H1 (cell line): ENCODE measurements at regions not wholly inside any gene's neighbourhood (a gene's known extent, or its start where the extent isn't known, plus 50 kb on each side); places are given as distances from the start of the nearest gene placed in this dataset.

ENCODE experiments used
- CTCF ChIA-PET: fragments of 300-600 bp; sonication (Branson Sonifier 250); formaldehyde crosslinking; loops from one replicate; lab custom pipeline; 2021; ENCODE audit not compliant: partially characterized antibody; lab: Charles Lee
- POLR2A ChIA-PET: fragments of 300-600 bp; sonication (Branson Sonifier 250); formaldehyde crosslinking; loops from one replicate; lab custom pipeline; 2021; ENCODE audit warnings: inconsistent platforms; ENCODE audit not compliant: partially characterized antibody; lab: Charles Lee
- DNase-seq, 2 experiments: peaks; one replicate each; pipeline versions ENCODE4 v3.0.0 to v3.0.0-alpha.2; 2010 to 2022; ENCODE audit warnings: low spot score in 2 of 2, low read depth in 1 of 2, mixed read lengths in 1 of 2
- FAIRE-seq: peaks from 2 replicates; lab custom pipeline; 2011; peaks lifted over from hg19 to GRCh38; lab: Jason Lieb, UNC
- H2AFZ ChIP-seq: 2 replicates; pipeline ENCODE4 v1.8.1; 2012; ENCODE audit warnings: low read length, inconsistent platforms
- H2AK5ac ChIP-seq: 2 replicates; pipeline ENCODE4 v1.6.1; 2013; ENCODE audit warnings: low read depth, low read length
- H2BK120ac ChIP-seq: replicated peaks from 2 replicates; pipeline ENCODE3; 2013; ENCODE audit warnings: low read depth, low read length, inconsistent platforms
- H2BK12ac ChIP-seq: 2 replicates; pipeline ENCODE4 v1.6.1; 2013; ENCODE audit warnings: low read depth, low read length
- H2BK15ac ChIP-seq: 2 replicates; pipeline ENCODE4 v1.6.1; 2013; ENCODE audit warnings: low read length
- H2BK20ac ChIP-seq: 2 replicates; pipeline ENCODE4 v1.6.1; 2013; ENCODE audit warnings: low read length
- H2BK5ac ChIP-seq: 2 replicates; pipeline ENCODE4 v1.6.1; 2013; ENCODE audit warnings: low read depth, low read length
- H3K14ac ChIP-seq: 2 replicates; pipeline ENCODE4 v1.6.1; 2013; ENCODE audit warnings: inconsistent platforms; ENCODE audit not compliant: insufficient read length
- H3K18ac ChIP-seq: 2 replicates; pipeline ENCODE4 v1.6.1; 2013; ENCODE audit warnings: low read length; ENCODE audit errors: extremely low read depth
- H3K23ac ChIP-seq: 2 replicates; pipeline ENCODE4 v1.6.1; 2013; ENCODE audit warnings: inconsistent platforms; ENCODE audit not compliant: insufficient read length
- H3K23me2 ChIP-seq: 2 replicates; pipeline ENCODE4 v1.6.1; 2013; ENCODE audit warnings: low read depth, low read length
- H3K27ac ChIP-seq: 2 replicates; pipeline ENCODE4 v1.6.1; 2011; ENCODE audit warnings: low read depth, low read length, inconsistent platforms
- H3K27me3 ChIP-seq, 4 experiments: replicated peaks in 1 of 4; 1 replicate in 1 of 4; 2 replicates in 3 of 4; pipeline versions ENCODE4 v1.6.1 to v1.8.1; 2011 to 2013; ENCODE audit warnings: low read length in 3 of 4, mild to moderate bottlenecking in 3 of 4, inconsistent platforms in 2 of 4, mixed read lengths in 2 of 4, moderate library complexity in 1 of 4; ENCODE audit not compliant: control insufficient read depth in 3 of 4, insufficient read depth in 3 of 4; ENCODE audit errors: extremely low read depth in 1 of 4
- H3K36me3 ChIP-seq, 4 experiments: 2 replicates each; pipeline versions ENCODE4 v1.6.1 to v1.8.1; 2011 to 2013; ENCODE audit warnings: mild to moderate bottlenecking in 4 of 4, low read length in 3 of 4, moderate library complexity in 2 of 4, control low read depth in 1 of 4, inconsistent platforms in 1 of 4; ENCODE audit not compliant: insufficient read depth in 4 of 4, control insufficient read depth in 2 of 4
- H3K4ac ChIP-seq: replicated peaks from 2 replicates; pipeline ENCODE3; 2013; ENCODE audit warnings: low read length, low read depth, mixed read lengths, inconsistent platforms; ENCODE audit not compliant: insufficient read length
- H3K4me1 ChIP-seq, 4 experiments: replicated peaks in 1 of 4; 1 replicate in 1 of 4; 2 replicates in 3 of 4; pipeline versions ENCODE4 v1.6.1 to v1.8.1; 2011 to 2013; ENCODE audit warnings: low read length in 3 of 4, inconsistent platforms in 2 of 4, mixed read lengths in 1 of 4; ENCODE audit not compliant: insufficient read depth in 4 of 4, control insufficient read depth in 3 of 4
- H3K4me2 ChIP-seq, 2 experiments: 2 replicates each; pipeline versions ENCODE4 v1.6.1 to v1.8.1; 2011 to 2013; ENCODE audit warnings: low read depth in 2 of 2, low read length in 2 of 2, control low read depth in 1 of 2, inconsistent platforms in 1 of 2, mild to moderate bottlenecking in 1 of 2; ENCODE audit not compliant: insufficient read depth in 1 of 2
- H3K4me3 ChIP-seq, 4 experiments: fragments of 200-600, 300-600 bp in 1 of 4; sonication (generic), shearing (Covaris generic), sonication (Bioruptor Twin) in 1 of 4; 2 replicates each; pipeline versions ENCODE4 v1.5.1 to v1.8.1; 2011 to 2016; ENCODE audit warnings: low read length in 4 of 4, low read depth in 3 of 4, control low read depth in 2 of 4, inconsistent platforms in 2 of 4, mild to moderate bottlenecking in 2 of 4, mixed read lengths in 1 of 4, moderate library complexity in 1 of 4; ENCODE audit not compliant: insufficient read depth in 2 of 4; ENCODE audit errors: extremely low read depth in 1 of 4
- H3K56ac ChIP-seq: replicated peaks from 2 replicates; pipeline ENCODE3; 2013; ENCODE audit warnings: low read depth, mild to moderate bottlenecking, mixed read lengths, low read length, inconsistent platforms; ENCODE audit not compliant: insufficient read length
- H3K79me1 ChIP-seq: 2 replicates; pipeline ENCODE4 v1.6.1; 2013; ENCODE audit warnings: low read depth, low read length, control low read depth
- H3K79me2 ChIP-seq, 2 experiments: 2 replicates each; pipeline versions ENCODE4 v1.6.1 to v1.8.1; 2012 to 2013; ENCODE audit warnings: low read length in 2 of 2, mild to moderate bottlenecking in 2 of 2, inconsistent platforms in 1 of 2; ENCODE audit not compliant: insufficient read depth in 2 of 2, control insufficient read depth in 1 of 2
- H3K9ac ChIP-seq, 4 experiments: replicated peaks in 1 of 4; 1 replicate in 1 of 4; 2 replicates in 3 of 4; pipeline versions ENCODE4 v1.6.1 to v1.8.1; 2011 to 2013; ENCODE audit warnings: low read depth in 3 of 4, low read length in 3 of 4, control low read depth in 2 of 4, mild to moderate bottlenecking in 2 of 4, moderate library complexity in 2 of 4, inconsistent platforms in 1 of 4; ENCODE audit errors: extremely low read depth in 1 of 4
- H3K9me3 ChIP-seq, 2 experiments: 2 replicates each; pipeline versions ENCODE4 v1.6.1 to v1.8.1; 2012 to 2013; ENCODE audit warnings: mild to moderate bottlenecking in 2 of 2, moderate library complexity in 2 of 2, control low read depth in 1 of 2, inconsistent platforms in 1 of 2, low read depth in 1 of 2, low read length in 1 of 2, mixed read lengths in 1 of 2; ENCODE audit not compliant: insufficient read depth in 2 of 2
- H4K20me1 ChIP-seq, 2 experiments: replicated peaks in 1 of 2; 2 replicates each; pipeline versions ENCODE3 to v1.8.1; 2011 to 2013; ENCODE audit warnings: inconsistent platforms in 2 of 2, low read length in 2 of 2, mild to moderate bottlenecking in 1 of 2; ENCODE audit not compliant: insufficient read depth in 2 of 2, control insufficient read depth in 1 of 2
- H4K5ac ChIP-seq: 2 replicates; pipeline ENCODE4 v1.6.1; 2013; ENCODE audit warnings: low read length, low read depth, mixed read lengths, inconsistent platforms; ENCODE audit not compliant: insufficient read length
- H4K8ac ChIP-seq: 2 replicates; pipeline ENCODE4 v1.8.0; 2013; ENCODE audit warnings: mild to moderate bottlenecking, moderate library complexity, low read length, inconsistent platforms; ENCODE audit not compliant: insufficient read depth; ENCODE audit errors: extremely low read depth
- H4K91ac ChIP-seq: replicated peaks from 2 replicates; pipeline ENCODE3; 2013; ENCODE audit warnings: low read length, mixed read lengths, inconsistent platforms; ENCODE audit not compliant: insufficient read length
- CBX8 ChIP-seq: fragments of 300-800, 300-1000 bp; sonication (generic); IDR thresholded peaks from 2 replicates; pipeline ENCODE4 v1.7.1; 2016; ENCODE audit warnings: low read depth, low read length, borderline replicate concordance
- WGBS, 2 experiments: shearing (Covaris generic) in 1 of 2; methylation state at CpG; one replicate each; pipeline versions ENCODE4 v1.1.6 to v1.1.7; 2013 to 2015; ENCODE audit warnings: low lambda C conversion rate in 2 of 2, mixed read lengths in 2 of 2, inconsistent platforms in 1 of 2, low coverage in 1 of 2, missing lambda C conversion rate in 1 of 2; ENCODE audit not compliant: insufficient replicate concordance in 2 of 2, insufficient coverage in 1 of 2, insufficient read length in 1 of 2; ENCODE audit errors: extremely low coverage in 1 of 2, missing lambda C conversion rate in 1 of 2; 5-methylcytosine and 5-hydroxymethylcytosine counted together

DNA sequence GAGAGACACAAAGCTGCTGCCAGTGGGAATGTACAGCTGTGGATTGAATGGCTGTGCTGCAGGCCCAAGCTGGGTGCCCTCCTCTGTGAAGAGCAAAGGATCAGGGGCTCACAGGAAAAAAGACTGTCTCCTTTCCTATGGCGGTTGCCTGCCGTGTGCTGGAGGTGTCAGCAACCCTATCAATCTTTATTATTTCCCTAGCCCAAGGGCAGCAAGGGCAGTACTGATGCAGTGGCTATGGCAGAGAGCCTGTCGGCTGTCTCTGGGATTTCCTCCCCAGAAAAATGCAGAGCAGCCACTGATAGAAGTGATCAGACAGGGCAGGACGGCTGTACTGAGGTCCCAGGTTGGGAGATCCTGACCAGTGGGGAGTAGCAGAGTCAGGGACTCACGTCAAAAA is 117.3 kb upstream of the CDH12 start:
- Histone ChIP-seq H3K56ac (no peak overlapping the region), H3K4me1 (no peaks in the 10 kb centered on the region; a peak in 1 of 7 replicates), H2AK5ac (no peak overlapping the region), H3K14ac (no peak overlapping the region), H3K9me3 (0 out of 4 replicates have a peak, but pooled peaks cover 0 to 4% of the 10 kb centered on the region in 2 experiments), H3K27me3 (no peaks in the 10 kb centered on the region), H2BK12ac (no peak overlapping the region), H4K20me1 (no peaks in the 10 kb centered on the region), H2BK15ac (no peak overlapping the region), H3K4me3 (no peak overlapping the region), H2BK20ac (no peak overlapping the region), H2AFZ (no peak overlapping the region), H4K5ac (no peak overlapping the region), H4K8ac (no peak overlapping the region), H3K4me2 (no peak overlapping the region), H3K18ac (no peak overlapping the region), H3K23me2 (no peaks in the 10 kb centered on the region; the same call in 1 of the 2 replicates), H4K91ac (no peak overlapping the region), H3K79me2 (no peaks in the 10 kb centered on the region), H3K79me1 (no peaks in the 10 kb centered on the region), H2BK120ac (no peak overlapping the region), H3K23ac (no peak overlapping the region), H3K4ac (no peak overlapping the region), H2BK5ac (no peak overlapping the region), H3K9ac (no peak overlapping the region), H3K36me3 (no peaks in the 10 kb centered on the region), H3K27ac (no peak overlapping the region)
- ChIA-PET POLR2A (no interaction called here), CTCF (no interaction called here)
- no peak for DNase-seq
- FAIRE-seq: no peak
- WGBS, 2 experiments: 93% methylated on average over 5 of the region's 5 CpGs; no CpG with 5 or more reads in 1 of the 2 experiments
- TF ChIP-seq CBX8: no peak
